ENCODE measurements at regions not wholly inside any gene's neighbourhood (a gene's known extent, or its start where the extent isn't known, plus 50 kb on each side); places are given as distances from the start of the nearest gene placed in this dataset.

DNA sequence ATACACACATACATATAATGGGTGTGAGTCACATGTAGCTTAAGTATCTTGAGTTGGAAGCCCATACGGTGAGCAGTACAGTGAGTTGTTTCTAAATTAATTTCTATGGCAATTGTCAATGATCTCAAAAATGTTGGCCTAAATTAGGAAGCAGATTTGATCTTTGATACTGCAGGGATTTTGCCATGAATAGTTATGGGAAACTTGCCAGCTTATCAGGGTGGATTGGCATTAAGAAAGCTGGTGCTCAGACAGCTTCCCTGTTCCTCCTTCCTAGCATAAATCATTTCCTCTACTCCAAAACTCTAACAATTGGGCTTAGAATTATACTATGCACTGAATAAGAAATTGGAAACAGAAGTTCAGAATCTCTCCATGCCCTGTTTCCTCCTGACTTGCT is 150.9 kb upstream of the FRMD6 start:
- TF ChIP-seq, protein P1, sequence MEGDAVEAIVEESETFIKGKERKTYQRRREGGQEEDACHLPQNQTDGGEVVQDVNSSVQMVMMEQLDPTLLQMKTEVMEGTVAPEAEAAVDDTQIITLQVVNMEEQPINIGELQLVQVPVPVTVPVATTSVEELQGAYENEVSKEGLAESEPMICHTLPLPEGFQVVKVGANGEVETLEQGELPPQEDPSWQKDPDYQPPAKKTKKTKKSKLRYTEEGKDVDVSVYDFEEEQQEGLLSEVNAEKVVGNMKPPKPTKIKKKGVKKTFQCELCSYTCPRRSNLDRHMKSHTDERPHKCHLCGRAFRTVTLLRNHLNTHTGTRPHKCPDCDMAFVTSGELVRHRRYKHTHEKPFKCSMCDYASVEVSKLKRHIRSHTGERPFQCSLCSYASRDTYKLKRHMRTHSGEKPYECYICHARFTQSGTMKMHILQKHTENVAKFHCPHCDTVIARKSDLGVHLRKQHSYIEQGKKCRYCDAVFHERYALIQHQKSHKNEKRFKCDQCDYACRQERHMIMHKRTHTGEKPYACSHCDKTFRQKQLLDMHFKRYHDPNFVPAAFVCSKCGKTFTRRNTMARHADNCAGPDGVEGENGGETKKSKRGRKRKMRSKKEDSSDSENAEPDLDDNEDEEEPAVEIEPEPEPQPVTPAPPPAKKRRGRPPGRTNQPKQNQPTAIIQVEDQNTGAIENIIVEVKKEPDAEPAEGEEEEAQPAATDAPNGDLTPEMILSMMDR (IDR thresholded peaks at IDR 0.05; ENCODE audit: insufficient read depth, low read depth, low read length, missing control alignments) = no peak
- no peak for DNase-seq (ENCODE audit: low read depth)
- H3K4me3 ChIP-seq (ENCODE audit: low read length) = no peak overlapping the region

DNA sequence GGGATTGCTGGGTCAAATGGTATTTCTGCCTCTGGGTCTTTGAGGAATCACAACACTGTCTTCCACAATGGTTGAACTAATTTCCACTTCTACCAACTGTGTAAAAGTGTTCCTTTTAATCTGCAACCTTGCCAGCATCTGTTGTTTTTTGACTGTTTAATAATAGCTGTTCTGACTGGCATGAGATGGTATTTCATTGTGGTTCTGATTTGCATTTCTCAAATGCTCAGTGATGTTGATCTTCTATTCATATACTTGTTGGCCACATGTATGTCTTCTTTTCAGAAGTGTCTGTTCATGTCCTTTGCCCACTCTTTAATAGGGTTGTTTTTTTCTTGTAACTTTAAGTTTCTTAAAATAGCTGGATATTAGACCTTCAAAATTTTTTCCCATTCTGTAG is 150.0 kb upstream of the FRMD6 start:
- TF ChIP-seq, protein P1 (IDR thresholded peaks at IDR 0.05; ENCODE audit: insufficient read depth, low read depth, low read length, missing control alignments) = no peak
- H3K4me3 ChIP-seq (ENCODE audit: low read length) = no peak overlapping the region
- no peak for DNase-seq (ENCODE audit: low read depth)

DNA sequence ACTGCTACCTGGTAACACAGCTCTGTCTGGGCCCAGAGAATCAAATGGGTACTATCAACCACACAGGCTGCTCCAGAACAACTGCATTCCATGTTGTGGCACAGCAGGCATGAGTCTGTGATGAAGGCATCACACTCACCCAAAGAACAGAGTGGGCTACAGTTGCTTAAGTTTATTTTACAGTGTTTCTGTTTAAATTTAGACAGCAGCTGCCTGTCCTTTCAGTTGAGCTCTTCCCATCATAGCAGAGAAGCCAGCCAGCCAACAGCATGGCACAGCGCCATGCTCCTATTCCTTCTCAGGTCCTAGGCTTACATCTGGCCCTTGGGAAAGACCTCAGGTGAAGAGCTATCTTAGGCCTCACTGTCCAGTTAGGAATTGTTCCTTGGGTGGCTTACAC is 147.0 kb upstream of the FRMD6 start:
- TF ChIP-seq, protein P1 (IDR thresholded peaks at IDR 0.05; ENCODE audit: insufficient read depth, low read depth, low read length, missing control alignments) = no peak
- DNase-seq (ENCODE audit: low read depth) = no peak
- no peak overlapping the region for H3K4me3 ChIP-seq (ENCODE audit: low read length)

DNA sequence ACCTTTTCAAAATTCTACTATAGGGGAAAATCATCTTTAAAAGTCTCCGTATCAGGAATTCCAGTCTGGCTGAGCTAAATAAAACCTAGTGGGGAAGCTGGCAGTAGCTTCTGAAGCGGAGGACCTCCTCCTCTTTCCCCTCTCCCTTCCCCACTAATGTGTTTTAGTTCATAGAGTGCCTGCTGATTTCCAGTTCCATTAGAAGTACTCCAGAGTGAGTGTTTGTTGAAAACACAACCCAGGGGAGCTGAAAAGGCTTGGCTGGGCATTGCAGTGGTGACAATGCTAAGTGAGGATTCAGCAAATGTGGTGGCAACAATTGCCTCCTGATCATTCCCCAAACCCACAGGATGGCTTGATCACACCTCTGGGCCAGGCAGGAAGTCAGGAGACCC is 144.2 kb upstream of the FRMD6 start:
- TF ChIP-seq, protein P1 (IDR thresholded peaks at IDR 0.05; ENCODE audit: insufficient read depth, low read depth, low read length, missing control alignments) = no peak
- H3K4me3 ChIP-seq (ENCODE audit: low read length) = no peak overlapping the region
- DNase-seq (ENCODE audit: low read depth) = no peak

DNA sequence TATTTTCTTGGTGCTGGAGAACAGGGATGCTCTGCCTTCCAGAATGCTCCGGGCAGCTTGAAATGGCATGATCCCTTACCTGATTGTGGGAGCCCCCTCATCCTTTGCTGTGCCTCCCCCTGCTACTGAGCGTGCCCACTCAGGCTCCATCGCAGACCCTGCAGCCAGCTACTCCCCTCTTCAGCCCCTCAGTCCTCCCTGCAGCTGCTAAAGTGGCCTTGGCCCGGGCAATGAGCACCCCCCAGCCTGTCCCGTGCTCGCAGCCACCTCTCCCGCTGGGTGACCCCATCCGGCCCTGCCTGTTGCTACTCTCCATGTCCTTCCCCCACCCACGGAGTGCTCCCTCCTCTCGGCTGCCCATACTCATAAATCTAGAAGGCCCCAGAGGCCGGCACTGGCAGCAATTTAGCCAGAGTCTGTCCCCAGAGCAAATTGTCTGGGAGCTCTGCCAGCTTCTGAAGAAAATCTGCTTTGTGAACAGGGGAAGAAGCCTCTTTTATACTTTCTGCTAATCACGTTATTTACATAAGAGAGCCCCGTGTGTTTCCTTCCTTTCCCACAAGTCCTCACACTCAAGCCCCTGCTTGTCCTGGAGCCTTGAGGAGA is 143.7 kb upstream of the FRMD6 start:
- DNase-seq (ENCODE audit: low read depth) = no peak
- H3K4me3 ChIP-seq (ENCODE audit: low read length) = no peak overlapping the region
- TF ChIP-seq, protein P1 (IDR thresholded peaks at IDR 0.05; ENCODE audit: insufficient read depth, low read depth, low read length, missing control alignments) = no peak

DNA sequence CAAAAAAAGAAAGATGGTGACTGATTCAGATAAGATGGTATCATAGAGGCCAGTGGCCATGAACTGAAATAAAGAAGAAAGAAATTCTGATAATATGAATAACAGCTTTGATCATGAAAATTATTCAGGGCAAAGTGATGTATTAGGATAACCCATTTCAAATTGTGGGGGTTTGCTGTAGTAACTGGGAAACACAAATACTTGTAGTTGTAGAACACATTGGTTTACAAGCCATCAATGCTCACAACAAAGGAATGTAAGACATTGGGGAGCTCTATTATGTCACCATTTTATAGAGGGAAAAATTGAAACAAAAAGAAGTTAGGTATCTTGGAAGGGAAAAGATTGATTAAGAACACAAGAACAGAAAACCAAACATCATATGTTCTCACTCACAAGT is 140.4 kb upstream of the FRMD6 start:
- no peak for DNase-seq (ENCODE audit: low read depth)
- no peak overlapping the region for H3K4me3 ChIP-seq (ENCODE audit: low read length)
- TF ChIP-seq, protein P1 (IDR thresholded peaks at IDR 0.05; ENCODE audit: insufficient read depth, low read depth, low read length, missing control alignments) = no peak

DNA sequence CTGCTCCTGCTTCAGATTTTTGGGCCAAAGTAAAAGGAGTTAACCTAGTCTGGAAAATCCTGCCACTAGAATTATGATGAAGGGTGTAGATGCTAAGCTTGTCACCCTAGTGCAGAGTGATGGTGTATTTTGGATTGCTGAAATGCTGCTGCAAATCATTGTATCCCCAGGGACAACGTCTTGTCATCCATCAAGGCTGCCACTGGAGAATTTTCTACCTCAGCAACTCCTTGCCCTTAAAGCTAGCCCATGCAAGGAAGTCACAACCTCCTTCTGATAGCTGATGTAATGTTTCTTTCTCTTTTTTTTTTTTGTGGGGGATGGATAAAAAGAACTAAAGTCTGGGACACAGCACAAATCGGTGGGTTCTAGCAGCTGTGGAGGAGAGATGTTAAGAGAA is 139.4 kb upstream of the FRMD6 start:
- no peak for DNase-seq (ENCODE audit: low read depth)
- TF ChIP-seq, protein P1 (IDR thresholded peaks at IDR 0.05; ENCODE audit: insufficient read depth, low read depth, low read length, missing control alignments) = no peak
- no peak overlapping the region for H3K4me3 ChIP-seq (ENCODE audit: low read length)

Measured in epithelial cell of esophagus (primary cell).